ENCODE measurements at regions not wholly inside any gene's neighbourhood (a gene's known extent, or its start where the extent isn't known, plus 50 kb on each side); places are given as distances from the start of the nearest gene placed in this dataset.

DNA sequence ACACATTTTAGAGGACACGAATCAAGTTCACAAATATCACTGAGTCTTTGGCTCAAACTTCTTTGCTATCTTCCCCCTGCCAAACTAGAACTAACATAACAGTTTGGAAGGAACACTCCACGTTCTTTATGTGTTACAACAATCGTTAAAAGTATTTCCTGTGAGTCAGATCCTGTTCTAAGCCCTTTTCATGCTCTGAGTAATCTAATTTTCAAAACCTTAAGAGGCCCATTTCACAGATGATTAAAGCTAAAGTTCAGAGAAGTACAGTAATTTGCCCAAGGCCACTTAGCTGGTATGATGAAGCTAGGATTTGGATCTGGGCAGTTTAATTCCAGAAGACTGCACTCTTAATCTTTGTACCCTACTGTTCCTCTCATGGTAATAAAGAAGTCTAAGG is 854.4 kb upstream of the INTU start:
- TF ChIP-seq RAD21 (IDR thresholded peaks at IDR 0.05): no peak
- TF ChIP-seq, protein P1, sequence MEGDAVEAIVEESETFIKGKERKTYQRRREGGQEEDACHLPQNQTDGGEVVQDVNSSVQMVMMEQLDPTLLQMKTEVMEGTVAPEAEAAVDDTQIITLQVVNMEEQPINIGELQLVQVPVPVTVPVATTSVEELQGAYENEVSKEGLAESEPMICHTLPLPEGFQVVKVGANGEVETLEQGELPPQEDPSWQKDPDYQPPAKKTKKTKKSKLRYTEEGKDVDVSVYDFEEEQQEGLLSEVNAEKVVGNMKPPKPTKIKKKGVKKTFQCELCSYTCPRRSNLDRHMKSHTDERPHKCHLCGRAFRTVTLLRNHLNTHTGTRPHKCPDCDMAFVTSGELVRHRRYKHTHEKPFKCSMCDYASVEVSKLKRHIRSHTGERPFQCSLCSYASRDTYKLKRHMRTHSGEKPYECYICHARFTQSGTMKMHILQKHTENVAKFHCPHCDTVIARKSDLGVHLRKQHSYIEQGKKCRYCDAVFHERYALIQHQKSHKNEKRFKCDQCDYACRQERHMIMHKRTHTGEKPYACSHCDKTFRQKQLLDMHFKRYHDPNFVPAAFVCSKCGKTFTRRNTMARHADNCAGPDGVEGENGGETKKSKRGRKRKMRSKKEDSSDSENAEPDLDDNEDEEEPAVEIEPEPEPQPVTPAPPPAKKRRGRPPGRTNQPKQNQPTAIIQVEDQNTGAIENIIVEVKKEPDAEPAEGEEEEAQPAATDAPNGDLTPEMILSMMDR (IDR thresholded peaks at IDR 0.05; ENCODE audit: low read depth, low read length, missing input control): no peak
- TF ChIP-seq, protein P2, sequence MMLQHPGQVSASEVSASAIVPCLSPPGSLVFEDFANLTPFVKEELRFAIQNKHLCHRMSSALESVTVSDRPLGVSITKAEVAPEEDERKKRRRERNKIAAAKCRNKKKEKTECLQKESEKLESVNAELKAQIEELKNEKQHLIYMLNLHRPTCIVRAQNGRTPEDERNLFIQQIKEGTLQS (IDR thresholded peaks at IDR 0.05): no peak
- no peak for TF ChIP-seq FOXA1 (IDR thresholded peaks at IDR 0.05)
- TF ChIP-seq YY1 (IDR thresholded peaks at IDR 0.05): no peak
- TF ChIP-seq, protein P3, sequence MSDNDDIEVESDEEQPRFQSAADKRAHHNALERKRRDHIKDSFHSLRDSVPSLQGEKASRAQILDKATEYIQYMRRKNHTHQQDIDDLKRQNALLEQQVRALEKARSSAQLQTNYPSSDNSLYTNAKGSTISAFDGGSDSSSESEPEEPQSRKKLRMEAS (IDR thresholded peaks at IDR 0.05): no peak
- no peak for TF ChIP-seq HNF4A (conservative IDR thresholded peaks at IDR 0.05)
- TF ChIP-seq TAF1 (conservative IDR thresholded peaks at IDR 0.05): no peak
- no peak for TF ChIP-seq RXRA (IDR thresholded peaks at IDR 0.05)
- no peak for TF ChIP-seq NR2F2 (IDR thresholded peaks at IDR 0.05)
- TF ChIP-seq GABPA (IDR thresholded peaks at IDR 0.05 in 1 of 2, conservative IDR thresholded peaks at IDR 0.05 in 1 of 2): no peak
- TF ChIP-seq, protein P4, sequence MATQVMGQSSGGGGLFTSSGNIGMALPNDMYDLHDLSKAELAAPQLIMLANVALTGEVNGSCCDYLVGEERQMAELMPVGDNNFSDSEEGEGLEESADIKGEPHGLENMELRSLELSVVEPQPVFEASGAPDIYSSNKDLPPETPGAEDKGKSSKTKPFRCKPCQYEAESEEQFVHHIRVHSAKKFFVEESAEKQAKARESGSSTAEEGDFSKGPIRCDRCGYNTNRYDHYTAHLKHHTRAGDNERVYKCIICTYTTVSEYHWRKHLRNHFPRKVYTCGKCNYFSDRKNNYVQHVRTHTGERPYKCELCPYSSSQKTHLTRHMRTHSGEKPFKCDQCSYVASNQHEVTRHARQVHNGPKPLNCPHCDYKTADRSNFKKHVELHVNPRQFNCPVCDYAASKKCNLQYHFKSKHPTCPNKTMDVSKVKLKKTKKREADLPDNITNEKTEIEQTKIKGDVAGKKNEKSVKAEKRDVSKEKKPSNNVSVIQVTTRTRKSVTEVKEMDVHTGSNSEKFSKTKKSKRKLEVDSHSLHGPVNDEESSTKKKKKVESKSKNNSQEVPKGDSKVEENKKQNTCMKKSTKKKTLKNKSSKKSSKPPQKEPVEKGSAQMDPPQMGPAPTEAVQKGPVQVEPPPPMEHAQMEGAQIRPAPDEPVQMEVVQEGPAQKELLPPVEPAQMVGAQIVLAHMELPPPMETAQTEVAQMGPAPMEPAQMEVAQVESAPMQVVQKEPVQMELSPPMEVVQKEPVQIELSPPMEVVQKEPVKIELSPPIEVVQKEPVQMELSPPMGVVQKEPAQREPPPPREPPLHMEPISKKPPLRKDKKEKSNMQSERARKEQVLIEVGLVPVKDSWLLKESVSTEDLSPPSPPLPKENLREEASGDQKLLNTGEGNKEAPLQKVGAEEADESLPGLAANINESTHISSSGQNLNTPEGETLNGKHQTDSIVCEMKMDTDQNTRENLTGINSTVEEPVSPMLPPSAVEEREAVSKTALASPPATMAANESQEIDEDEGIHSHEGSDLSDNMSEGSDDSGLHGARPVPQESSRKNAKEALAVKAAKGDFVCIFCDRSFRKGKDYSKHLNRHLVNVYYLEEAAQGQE (IDR thresholded peaks at IDR 0.05): no peak
